GM18870 (cell line): ENCODE measurements at regions not wholly inside any gene's neighbourhood (a gene's known extent, or its start where the extent isn't known, plus 50 kb on each side); places are given as distances from the start of the nearest gene placed in this dataset.

Experiments used
- ATAC-seq: cut with Tn5 transposase; IDR thresholded peaks from one replicate; pipeline ENCODE4 v1.9.1; 2021; ENCODE audit warnings: moderate library complexity; ENCODE audit not compliant: unreplicated experiment

DNA sequence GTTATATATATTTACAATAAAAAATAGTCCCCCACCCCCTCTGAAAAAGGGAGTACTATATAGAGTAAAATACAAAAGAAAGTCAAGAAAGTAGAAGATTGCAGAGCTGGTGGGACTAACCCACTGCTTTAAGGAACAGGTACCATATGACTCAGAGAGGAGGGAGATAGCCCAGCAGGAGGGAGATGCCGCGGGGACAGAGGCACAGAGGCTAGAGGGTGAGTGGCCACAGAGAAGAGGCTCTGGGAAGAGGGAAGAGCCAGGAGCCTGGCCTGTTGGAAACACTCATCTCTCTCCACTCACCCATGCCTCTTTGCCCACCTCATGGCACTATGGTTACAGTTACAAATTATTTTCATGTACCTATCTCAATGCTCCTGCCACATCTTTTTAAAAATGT is 53.6 kb upstream of the LYVE1 start:
- ATAC-seq: no peak

DNA sequence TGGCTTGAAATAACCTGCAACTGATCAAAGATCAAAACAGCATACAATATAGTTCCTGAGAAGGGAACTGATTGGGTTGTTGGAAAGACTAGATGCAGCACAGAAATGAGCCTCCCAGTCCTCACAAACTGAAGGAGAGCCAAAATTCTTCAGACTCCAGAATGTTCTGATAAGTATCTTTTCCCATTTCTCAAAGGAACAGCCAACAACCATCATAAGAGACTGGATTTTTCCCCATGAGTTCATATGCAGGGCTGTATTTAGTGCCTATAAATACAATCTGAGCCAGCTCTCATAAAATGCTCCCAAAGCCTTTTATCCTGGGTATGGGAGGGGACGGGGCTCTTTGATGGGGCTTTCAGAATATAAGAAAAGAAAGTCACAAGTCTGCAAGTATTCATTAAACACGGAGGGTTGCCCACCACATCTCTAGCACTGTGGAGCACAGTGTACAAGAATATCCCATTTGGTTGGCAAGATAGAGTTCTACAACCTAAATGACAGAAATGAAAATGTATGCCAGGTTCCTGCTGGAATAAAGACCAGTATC is 50.7 kb upstream of the LYVE1 start:
- no peak for ATAC-seq

DNA sequence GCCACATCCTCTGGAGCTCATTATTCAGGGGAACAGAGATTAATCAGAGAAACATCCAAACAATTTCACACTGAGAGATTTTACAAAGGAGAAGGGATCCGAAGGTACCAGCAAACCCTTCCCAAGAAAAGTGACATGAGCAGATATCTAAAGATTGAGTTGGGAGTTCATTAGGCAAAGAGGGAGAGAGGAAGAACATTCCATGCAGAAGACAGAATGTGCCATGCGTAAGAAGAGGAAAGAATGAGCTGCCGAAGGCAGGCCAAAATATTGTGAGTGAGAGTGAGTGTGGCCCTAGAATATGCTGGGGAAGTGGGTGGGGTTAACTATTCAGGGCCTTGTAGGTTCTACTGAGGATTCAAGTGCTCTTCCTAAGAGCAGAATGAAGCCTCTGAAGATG is 50.0 kb upstream of the LYVE1 start:
- no peak for ATAC-seq
